ENCODE measurements at regions not wholly inside any gene's neighbourhood (a gene's known extent, or its start where the extent isn't known, plus 50 kb on each side); places are given as distances from the start of the nearest gene placed in this dataset.

- Histone ChIP-seq H3K4me1 (ENCODE audit: control insufficient read depth, insufficient read depth, low read length) (no peaks in the 10 kb centered on the region), H3K27me3 (ENCODE audit: control insufficient read depth, insufficient read depth, low read length) (no peaks in the 10 kb centered on the region), H3K9me3 (ENCODE audit: control insufficient read depth, insufficient read depth, low read depth, low read length) (no peaks in the 10 kb centered on the region), H3K27ac (ENCODE audit: low read length) (no peak overlapping the region), H3K36me3 (ENCODE audit: control insufficient read depth, insufficient read depth, low read length) (no peaks in the 10 kb centered on the region), H3K4me3 (ENCODE audit: low read depth in 2 of 2, low read length in 2 of 2) (no peak overlapping the region)
- ATAC-seq (no peak), DNase-seq (ENCODE audit: low read depth, low spot score) (no peak)
- ChIA-PET CTCF (no interaction called here), POLR2A (interaction anchor here (0.6 kb wide), 1 partner anchor 594 kb away, joined by 3 read pairs; no protein-coding TSS in a partner anchor)
- in situ Hi-C loops (cut with HindIII; ENCODE audit: low pct_unique_long_range_greater_than_20kb, low sequenced_read_pairs) = no loop called here
- BruUV-seq (replicated peaks) = no TSS peak
- TF ChIP-seq POLR2AphosphoS5 (IDR thresholded peaks at IDR 0.05; ENCODE audit: low read depth, low read length) (no peak), TCF7L2 (IDR thresholded peaks at IDR 0.05; ENCODE audit: low read depth, low read length) (no peak), CTCF (IDR thresholded peaks at IDR 0.05) (no peak), REST (IDR thresholded peaks at IDR 0.05; ENCODE audit: insufficient read depth in 1 of 2, low read depth in 2 of 2, low read length in 1 of 2) (no peak), SIN3A (IDR thresholded peaks at IDR 0.05; ENCODE audit: borderline replicate concordance, insufficient read depth, low read depth, low read length) (no peak)
- intact Hi-C loops (cut with micrococcal nuclease; ENCODE audit: unreplicated experiment) = no loop called here
Observed at GRCh38 chr3:132154619-132155018, 119.8 kb upstream of the CPNE4 start.

GRCh38 chr3:132159145-132159544, 124.3 kb upstream of the CPNE4 start:
- in situ Hi-C loops (cut with HindIII; ENCODE audit: low pct_unique_long_range_greater_than_20kb, low sequenced_read_pairs) (no loop called here), intact Hi-C loops (cut with micrococcal nuclease; ENCODE audit: unreplicated experiment) (no loop called here)
- BruUV-seq (replicated peaks) = no TSS peak
- ChIA-PET CTCF (no interaction called here), POLR2A (no interaction called here)
- Histone ChIP-seq H3K9me3 (ENCODE audit: control insufficient read depth, insufficient read depth, low read depth, low read length) (no peaks in the 10 kb centered on the region), H3K4me3 (ENCODE audit: low read depth in 2 of 2, low read length in 2 of 2) (no peak overlapping the region), H3K27me3 (ENCODE audit: control insufficient read depth, insufficient read depth, low read length) (no peaks in the 10 kb centered on the region), H3K4me1 (ENCODE audit: control insufficient read depth, insufficient read depth, low read length) (no peaks in the 10 kb centered on the region), H3K27ac (ENCODE audit: low read length) (no peak overlapping the region), H3K36me3 (ENCODE audit: control insufficient read depth, insufficient read depth, low read length) (no peaks in the 10 kb centered on the region)
- TF ChIP-seq SIN3A (IDR thresholded peaks at IDR 0.05; ENCODE audit: borderline replicate concordance, insufficient read depth, low read depth, low read length) (no peak), CTCF (IDR thresholded peaks at IDR 0.05) (no peak), REST (IDR thresholded peaks at IDR 0.05; ENCODE audit: insufficient read depth in 1 of 2, low read depth in 2 of 2, low read length in 1 of 2) (no peak), TCF7L2 (IDR thresholded peaks at IDR 0.05; ENCODE audit: low read depth, low read length) (no peak), POLR2AphosphoS5 (IDR thresholded peaks at IDR 0.05; ENCODE audit: low read depth, low read length) (no peak)
- ATAC-seq (no peak), DNase-seq (ENCODE audit: low read depth, low spot score) (no peak)

Measured in Panc1 (cell line).